Right lobe of liver (tissue), 6 donors: ENCODE measurements at regions not wholly inside any gene's neighbourhood (a gene's known extent, or its start where the extent isn't known, plus 50 kb on each side); places are given as distances from the start of the nearest gene placed in this dataset.

Source experiments
- ATAC-seq, 4 donors: fragments of 200-7000 bp; cut with Tn5 transposase; one replicate each; pipeline ENCODE4 v1.9.1; 2020; ENCODE audit warnings: mild to moderate bottlenecking in 4 of 4, moderate library complexity in 4 of 4
- DNase-seq, 3 donors: peaks; one replicate each; pipeline ENCODE4 v3.0.0-alpha.2; 2020
- H3K27ac ChIP-seq, 3 donors: fragments of 200-600 bp; one replicate each; pipeline ENCODE4 v1.8.0; 2022
- H3K27me3 ChIP-seq, 2 donors: fragments of 200-600 bp; one replicate each; pipeline ENCODE4 v1.8.0; 2022
- H3K36me3 ChIP-seq, 4 donors: fragments of 200-600 bp; sonication (generic) in 1 of 4; one replicate each; pipeline versions ENCODE4 v1.5.1 to v1.8.0; 2017 to 2022; ENCODE audit warnings: control low read depth in 1 of 4
- H3K4me1 ChIP-seq, 4 donors: fragments of 200-600 bp; sonication (generic) in 1 of 4; one replicate each; pipeline versions ENCODE4 v1.5.1 to v1.8.0; 2017 to 2022; ENCODE audit warnings: control low read depth in 1 of 4
- H3K4me3 ChIP-seq, 3 donors: fragments of 200-600 bp; one replicate each; pipeline ENCODE4 v1.8.0; 2022
- H3K9me3 ChIP-seq, 4 donors: fragments of 200-600 bp; sonication (generic) in 1 of 4; one replicate each; pipeline versions ENCODE4 v1.5.1 to v1.8.0; 2017 to 2022; ENCODE audit warnings: control low read depth in 1 of 4
- POLR2A ChIP-seq: fragments of 450-650 bp; IDR thresholded peaks from one replicate; pipeline ENCODE4 v1.6.1; 2017; ENCODE audit warnings: antibody characterized with exemption, mild to moderate bottlenecking
- WGBS: methylation state at CpG from one replicate; pipeline ENCODE4 v1.1.6; 2018; ENCODE audit warnings: low coverage, low lambda C conversion rate; ENCODE audit not compliant: insufficient coverage; ENCODE audit errors: missing lambda C conversion rate; 5-methylcytosine and 5-hydroxymethylcytosine counted together
- intact Hi-C, 2 donors: fragments of 100-400 bp; cut with DNase I; formaldehyde crosslinking; loops; one replicate each; pipeline versions ENCODE4 v1.11.2 to v1.14.1; 2022
- TF ChIP-seq, protein P1 (sequence below), 4 donors: fragments of 200-600 bp in 3 of 4; fragments of 450-650 bp in 1 of 4; IDR thresholded peaks; one replicate each; pipeline versions ENCODE4 v1.5.1 to v1.8.0; 2016 to 2022; ENCODE audit warnings: antibody characterized with exemption in 4 of 4, mild to moderate bottlenecking in 2 of 4
- donor health status: DM: no; HTN: yes; CAD: no.
- donor health status: DM: no; HTN: no; CAD: no.
- donor health status: DM: no; HTN: no; CAD: no.
- donor health status: DM: no; HTN: yes; CAD: no.
- donor health status: DM: no; HTN: yes; CAD: no.

DNA sequence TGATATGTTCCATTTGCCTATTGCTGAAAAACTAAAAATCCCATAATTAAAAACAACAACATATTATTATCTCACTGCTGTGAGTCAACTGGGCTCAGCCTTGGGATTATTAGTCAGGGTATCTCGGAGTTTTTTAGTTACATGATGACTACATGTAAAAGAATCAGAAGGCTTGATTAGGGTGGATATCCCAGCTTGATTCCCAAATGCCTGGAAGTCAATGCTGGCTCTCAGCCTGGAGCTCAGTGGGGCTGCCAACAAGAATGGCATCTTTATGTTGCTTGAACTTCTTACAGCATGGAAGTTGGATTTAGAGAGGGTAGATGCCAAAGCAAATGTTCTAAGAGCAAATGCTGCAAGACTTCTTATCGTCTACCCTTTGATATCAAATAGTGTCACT, 278.5 kb downstream of the PLOD2 start:
- WGBS: 67% methylated on average over 2 of the region's 2 CpGs
- TF ChIP-seq POLR2A: no peak
- TF ChIP-seq, protein P1, sequence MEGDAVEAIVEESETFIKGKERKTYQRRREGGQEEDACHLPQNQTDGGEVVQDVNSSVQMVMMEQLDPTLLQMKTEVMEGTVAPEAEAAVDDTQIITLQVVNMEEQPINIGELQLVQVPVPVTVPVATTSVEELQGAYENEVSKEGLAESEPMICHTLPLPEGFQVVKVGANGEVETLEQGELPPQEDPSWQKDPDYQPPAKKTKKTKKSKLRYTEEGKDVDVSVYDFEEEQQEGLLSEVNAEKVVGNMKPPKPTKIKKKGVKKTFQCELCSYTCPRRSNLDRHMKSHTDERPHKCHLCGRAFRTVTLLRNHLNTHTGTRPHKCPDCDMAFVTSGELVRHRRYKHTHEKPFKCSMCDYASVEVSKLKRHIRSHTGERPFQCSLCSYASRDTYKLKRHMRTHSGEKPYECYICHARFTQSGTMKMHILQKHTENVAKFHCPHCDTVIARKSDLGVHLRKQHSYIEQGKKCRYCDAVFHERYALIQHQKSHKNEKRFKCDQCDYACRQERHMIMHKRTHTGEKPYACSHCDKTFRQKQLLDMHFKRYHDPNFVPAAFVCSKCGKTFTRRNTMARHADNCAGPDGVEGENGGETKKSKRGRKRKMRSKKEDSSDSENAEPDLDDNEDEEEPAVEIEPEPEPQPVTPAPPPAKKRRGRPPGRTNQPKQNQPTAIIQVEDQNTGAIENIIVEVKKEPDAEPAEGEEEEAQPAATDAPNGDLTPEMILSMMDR (IDR thresholded peaks at IDR 0.05): no peak

GRCh38 chr3:145889730-145890129, 271.3 kb downstream of the PLOD2 start:
- Histone ChIP-seq H3K36me3 (no peaks in the 10 kb centered on the region), H3K9me3 (no peaks in the 10 kb centered on the region), H3K27me3 (no peaks in the 10 kb centered on the region), H3K4me1 (no peaks in the 10 kb centered on the region), H3K27ac (no peak overlapping the region), H3K4me3 (no peak overlapping the region)
- no peak for DNase-seq
- TF ChIP-seq POLR2A: no peak
- TF ChIP-seq, protein P1 (IDR thresholded peaks at IDR 0.05): no peak
- no peak for ATAC-seq
- WGBS: 33% methylated on average over 2 of the region's 2 CpGs
- intact Hi-C loops: no loop called here

More for the DNA sequence above, 278.5 kb downstream of the PLOD2 start:
- intact Hi-C loops: no loop called here
- H3K4me3 ChIP-seq: no peak overlapping the region
- H3K4me1 ChIP-seq: no peaks in the 10 kb centered on the region
- H3K36me3 ChIP-seq: no peaks in the 10 kb centered on the region
- no peaks in the 10 kb centered on the region for H3K27me3 ChIP-seq
- ATAC-seq: no peak
- no peaks in the 10 kb centered on the region for H3K9me3 ChIP-seq
- DNase-seq: no peak
- H3K27ac ChIP-seq: no peak overlapping the region

GRCh38 chr3:145892869-145893268, 268.1 kb downstream of the PLOD2 start:
- intact Hi-C loops: no loop called here
- no peak overlapping the region for H3K4me3 ChIP-seq
- no peaks in the 10 kb centered on the region for H3K9me3 ChIP-seq
- ATAC-seq (no peak), DNase-seq (no peak)
- no peak overlapping the region for H3K27ac ChIP-seq
- no peaks in the 10 kb centered on the region for H3K36me3 ChIP-seq
- 28% methylated on average over 3 of the region's 3 CpGs for WGBS
- H3K27me3 ChIP-seq: no peaks in the 10 kb centered on the region
- no peaks in the 10 kb centered on the region for H3K4me1 ChIP-seq
- no peak for TF ChIP-seq POLR2A
- TF ChIP-seq, protein P1 (IDR thresholded peaks at IDR 0.05): no peak

- Histone ChIP-seq H3K9me3 (no peaks in the 10 kb centered on the region), H3K27me3 (no peaks in the 10 kb centered on the region), H3K4me1 (no peaks in the 10 kb centered on the region), H3K36me3 (no peaks in the 10 kb centered on the region), H3K27ac (no peak overlapping the region), H3K4me3 (no peak overlapping the region)
- DNase-seq: no peak
- 61% methylated on average over 2 of the region's 2 CpGs for WGBS
- intact Hi-C loops: no loop called here
- no peak for TF ChIP-seq POLR2A
- TF ChIP-seq, protein P1 (IDR thresholded peaks at IDR 0.05): no peak
- ATAC-seq: no peak
Measured at GRCh38 chr3:145893331-145893730, 267.7 kb downstream of the PLOD2 start.

- H3K27me3 ChIP-seq: no peaks in the 10 kb centered on the region
- WGBS: 28% methylated on average over 3 of the region's 3 CpGs
- DNase-seq: no peak
- no peak overlapping the region for H3K27ac ChIP-seq
- H3K4me3 ChIP-seq: no peak overlapping the region
- no peaks in the 10 kb centered on the region for H3K36me3 ChIP-seq
- intact Hi-C loops: no loop called here
- no peak for TF ChIP-seq POLR2A
- TF ChIP-seq, protein P1 (IDR thresholded peaks at IDR 0.05): no peak
- ATAC-seq: no peak
- no peaks in the 10 kb centered on the region for H3K9me3 ChIP-seq
- no peaks in the 10 kb centered on the region for H3K4me1 ChIP-seq
Measured at GRCh38 chr3:145898487-145898886, 262.5 kb downstream of the PLOD2 start.
